ENCODE measurements at regions not wholly inside any gene's neighbourhood (a gene's known extent, or its start where the extent isn't known, plus 50 kb on each side); places are given as distances from the start of the nearest gene placed in this dataset.

DNA sequence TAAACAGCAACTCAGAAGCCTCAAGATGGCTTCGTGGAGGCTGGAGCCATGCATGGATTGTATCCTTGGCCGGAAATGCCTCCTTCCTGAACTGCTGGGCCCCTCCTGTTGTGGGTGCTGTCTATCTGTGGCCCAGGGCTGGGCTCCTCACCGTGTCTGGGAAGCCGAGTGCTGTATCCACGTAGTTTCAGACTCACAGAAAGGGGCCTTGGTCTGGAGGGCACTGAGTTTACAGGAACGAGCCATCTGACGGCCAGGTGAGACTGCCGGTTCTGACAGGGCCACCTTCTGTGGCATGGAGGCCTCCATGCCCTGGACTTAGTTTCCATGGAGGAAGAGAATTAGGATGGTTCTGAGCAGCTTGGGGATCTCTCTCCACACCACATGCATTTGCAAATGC, 142.2 kb downstream of the ERMARD start:
- CTCF ChIA-PET: no interaction called here
- DNase-seq (ENCODE audit: low spot score) (no peak), ATAC-seq (no peak)
- Mint-ChIP-seq H3K36me3 (peaks cover 11% of the 10 kb centered on the region), H3K4me3 (no peak overlapping the region), H3K27me3 (ENCODE audit: low read depth) (peaks cover 7% of the 10 kb centered on the region; the same call in 1 of the 2 replicates), H3K4me1 (no peaks in the 10 kb centered on the region), H3K27ac (no peak overlapping the region), H3K9me3 (peaks cover 21% of the 10 kb centered on the region)
- TF ChIP-seq, protein P1, sequence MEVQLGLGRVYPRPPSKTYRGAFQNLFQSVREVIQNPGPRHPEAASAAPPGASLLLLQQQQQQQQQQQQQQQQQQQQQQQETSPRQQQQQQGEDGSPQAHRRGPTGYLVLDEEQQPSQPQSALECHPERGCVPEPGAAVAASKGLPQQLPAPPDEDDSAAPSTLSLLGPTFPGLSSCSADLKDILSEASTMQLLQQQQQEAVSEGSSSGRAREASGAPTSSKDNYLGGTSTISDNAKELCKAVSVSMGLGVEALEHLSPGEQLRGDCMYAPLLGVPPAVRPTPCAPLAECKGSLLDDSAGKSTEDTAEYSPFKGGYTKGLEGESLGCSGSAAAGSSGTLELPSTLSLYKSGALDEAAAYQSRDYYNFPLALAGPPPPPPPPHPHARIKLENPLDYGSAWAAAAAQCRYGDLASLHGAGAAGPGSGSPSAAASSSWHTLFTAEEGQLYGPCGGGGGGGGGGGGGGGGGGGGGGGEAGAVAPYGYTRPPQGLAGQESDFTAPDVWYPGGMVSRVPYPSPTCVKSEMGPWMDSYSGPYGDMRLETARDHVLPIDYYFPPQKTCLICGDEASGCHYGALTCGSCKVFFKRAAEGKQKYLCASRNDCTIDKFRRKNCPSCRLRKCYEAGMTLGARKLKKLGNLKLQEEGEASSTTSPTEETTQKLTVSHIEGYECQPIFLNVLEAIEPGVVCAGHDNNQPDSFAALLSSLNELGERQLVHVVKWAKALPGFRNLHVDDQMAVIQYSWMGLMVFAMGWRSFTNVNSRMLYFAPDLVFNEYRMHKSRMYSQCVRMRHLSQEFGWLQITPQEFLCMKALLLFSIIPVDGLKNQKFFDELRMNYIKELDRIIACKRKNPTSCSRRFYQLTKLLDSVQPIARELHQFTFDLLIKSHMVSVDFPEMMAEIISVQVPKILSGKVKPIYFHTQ (CRISPR knock-in tag; IDR thresholded peaks at IDR 0.05): no peak
- TF ChIP-seq, protein P2, sequence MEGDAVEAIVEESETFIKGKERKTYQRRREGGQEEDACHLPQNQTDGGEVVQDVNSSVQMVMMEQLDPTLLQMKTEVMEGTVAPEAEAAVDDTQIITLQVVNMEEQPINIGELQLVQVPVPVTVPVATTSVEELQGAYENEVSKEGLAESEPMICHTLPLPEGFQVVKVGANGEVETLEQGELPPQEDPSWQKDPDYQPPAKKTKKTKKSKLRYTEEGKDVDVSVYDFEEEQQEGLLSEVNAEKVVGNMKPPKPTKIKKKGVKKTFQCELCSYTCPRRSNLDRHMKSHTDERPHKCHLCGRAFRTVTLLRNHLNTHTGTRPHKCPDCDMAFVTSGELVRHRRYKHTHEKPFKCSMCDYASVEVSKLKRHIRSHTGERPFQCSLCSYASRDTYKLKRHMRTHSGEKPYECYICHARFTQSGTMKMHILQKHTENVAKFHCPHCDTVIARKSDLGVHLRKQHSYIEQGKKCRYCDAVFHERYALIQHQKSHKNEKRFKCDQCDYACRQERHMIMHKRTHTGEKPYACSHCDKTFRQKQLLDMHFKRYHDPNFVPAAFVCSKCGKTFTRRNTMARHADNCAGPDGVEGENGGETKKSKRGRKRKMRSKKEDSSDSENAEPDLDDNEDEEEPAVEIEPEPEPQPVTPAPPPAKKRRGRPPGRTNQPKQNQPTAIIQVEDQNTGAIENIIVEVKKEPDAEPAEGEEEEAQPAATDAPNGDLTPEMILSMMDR (IDR thresholded peaks at IDR 0.05): no peak
- no peak for TF ChIP-seq FOXP1 (CRISPR knock-in tag; IDR thresholded peaks at IDR 0.05; ENCODE audit: borderline replicate concordance)
- TF ChIP-seq, protein P3, sequence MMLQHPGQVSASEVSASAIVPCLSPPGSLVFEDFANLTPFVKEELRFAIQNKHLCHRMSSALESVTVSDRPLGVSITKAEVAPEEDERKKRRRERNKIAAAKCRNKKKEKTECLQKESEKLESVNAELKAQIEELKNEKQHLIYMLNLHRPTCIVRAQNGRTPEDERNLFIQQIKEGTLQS (CRISPR knock-in tag; conservative IDR thresholded peaks at IDR 0.05): no peak
- TF ChIP-seq, protein P4, sequence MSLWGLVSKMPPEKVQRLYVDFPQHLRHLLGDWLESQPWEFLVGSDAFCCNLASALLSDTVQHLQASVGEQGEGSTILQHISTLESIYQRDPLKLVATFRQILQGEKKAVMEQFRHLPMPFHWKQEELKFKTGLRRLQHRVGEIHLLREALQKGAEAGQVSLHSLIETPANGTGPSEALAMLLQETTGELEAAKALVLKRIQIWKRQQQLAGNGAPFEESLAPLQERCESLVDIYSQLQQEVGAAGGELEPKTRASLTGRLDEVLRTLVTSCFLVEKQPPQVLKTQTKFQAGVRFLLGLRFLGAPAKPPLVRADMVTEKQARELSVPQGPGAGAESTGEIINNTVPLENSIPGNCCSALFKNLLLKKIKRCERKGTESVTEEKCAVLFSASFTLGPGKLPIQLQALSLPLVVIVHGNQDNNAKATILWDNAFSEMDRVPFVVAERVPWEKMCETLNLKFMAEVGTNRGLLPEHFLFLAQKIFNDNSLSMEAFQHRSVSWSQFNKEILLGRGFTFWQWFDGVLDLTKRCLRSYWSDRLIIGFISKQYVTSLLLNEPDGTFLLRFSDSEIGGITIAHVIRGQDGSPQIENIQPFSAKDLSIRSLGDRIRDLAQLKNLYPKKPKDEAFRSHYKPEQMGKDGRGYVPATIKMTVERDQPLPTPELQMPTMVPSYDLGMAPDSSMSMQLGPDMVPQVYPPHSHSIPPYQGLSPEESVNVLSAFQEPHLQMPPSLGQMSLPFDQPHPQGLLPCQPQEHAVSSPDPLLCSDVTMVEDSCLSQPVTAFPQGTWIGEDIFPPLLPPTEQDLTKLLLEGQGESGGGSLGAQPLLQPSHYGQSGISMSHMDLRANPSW (CRISPR knock-in tag; conservative IDR thresholded peaks at IDR 0.05; ENCODE audit: low read depth): no peak
- TF ChIP-seq, protein P5, sequence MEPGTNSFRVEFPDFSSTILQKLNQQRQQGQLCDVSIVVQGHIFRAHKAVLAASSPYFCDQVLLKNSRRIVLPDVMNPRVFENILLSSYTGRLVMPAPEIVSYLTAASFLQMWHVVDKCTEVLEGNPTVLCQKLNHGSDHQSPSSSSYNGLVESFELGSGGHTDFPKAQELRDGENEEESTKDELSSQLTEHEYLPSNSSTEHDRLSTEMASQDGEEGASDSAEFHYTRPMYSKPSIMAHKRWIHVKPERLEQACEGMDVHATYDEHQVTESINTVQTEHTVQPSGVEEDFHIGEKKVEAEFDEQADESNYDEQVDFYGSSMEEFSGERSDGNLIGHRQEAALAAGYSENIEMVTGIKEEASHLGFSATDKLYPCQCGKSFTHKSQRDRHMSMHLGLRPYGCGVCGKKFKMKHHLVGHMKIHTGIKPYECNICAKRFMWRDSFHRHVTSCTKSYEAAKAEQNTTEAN (CRISPR knock-in tag; IDR thresholded peaks at IDR 0.05): no peak
- TF ChIP-seq, protein P6, sequence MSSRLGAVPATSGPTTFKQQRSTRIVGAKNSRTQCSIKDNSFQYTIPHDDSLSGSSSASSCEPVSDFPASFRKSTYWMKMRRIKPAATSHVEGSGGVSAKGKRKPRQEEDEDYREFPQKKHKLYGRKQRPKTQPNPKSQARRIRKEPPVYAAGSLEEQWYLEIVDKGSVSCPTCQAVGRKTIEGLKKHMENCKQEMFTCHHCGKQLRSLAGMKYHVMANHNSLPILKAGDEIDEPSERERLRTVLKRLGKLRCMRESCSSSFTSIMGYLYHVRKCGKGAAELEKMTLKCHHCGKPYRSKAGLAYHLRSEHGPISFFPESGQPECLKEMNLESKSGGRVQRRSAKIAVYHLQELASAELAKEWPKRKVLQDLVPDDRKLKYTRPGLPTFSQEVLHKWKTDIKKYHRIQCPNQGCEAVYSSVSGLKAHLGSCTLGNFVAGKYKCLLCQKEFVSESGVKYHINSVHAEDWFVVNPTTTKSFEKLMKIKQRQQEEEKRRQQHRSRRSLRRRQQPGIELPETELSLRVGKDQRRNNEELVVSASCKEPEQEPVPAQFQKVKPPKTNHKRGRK (CRISPR knock-in tag; IDR thresholded peaks at IDR 0.05; ENCODE audit: borderline replicate concordance): no peak
- TF ChIP-seq ZNF317 (CRISPR knock-in tag; IDR thresholded peaks at IDR 0.05; ENCODE audit: borderline replicate concordance, low read depth): no peak
- no peak for TF ChIP-seq CREM (CRISPR knock-in tag; IDR thresholded peaks at IDR 0.05)
- TF ChIP-seq NR1H2 (CRISPR knock-in tag; IDR thresholded peaks at IDR 0.05): no peak
- no peak for TF ChIP-seq GRHL2 (CRISPR knock-in tag; IDR thresholded peaks at IDR 0.05; ENCODE audit: insufficient replicate concordance, severe bottlenecking)
- no peak for TF ChIP-seq OVOL2 (CRISPR knock-in tag; IDR thresholded peaks at IDR 0.05; ENCODE audit: borderline replicate concordance)
- no peak for TF ChIP-seq MXD4 (CRISPR knock-in tag; IDR thresholded peaks at IDR 0.05; ENCODE audit: borderline replicate concordance)
- POLR2A ChIA-PET: no interaction called here

DNA sequence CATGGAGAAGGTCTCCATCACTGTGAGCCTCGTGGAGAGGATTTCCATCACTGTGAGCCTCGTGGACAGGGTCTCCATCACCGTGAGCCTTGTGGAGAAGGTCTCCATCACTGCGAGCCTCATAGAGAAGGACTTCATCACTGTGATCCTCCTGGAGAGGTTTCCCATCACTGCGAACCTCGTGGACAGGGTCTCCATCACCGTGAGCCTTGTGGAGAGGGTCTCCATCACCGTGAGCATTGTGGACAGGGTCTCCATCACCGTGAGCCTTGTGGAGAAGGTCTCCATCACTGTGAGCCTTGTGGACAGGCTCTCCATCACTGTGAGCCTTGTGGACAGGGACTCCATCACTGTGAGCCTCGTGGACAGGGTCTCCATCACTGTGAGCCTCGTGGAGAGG, 140.4 kb downstream of the ERMARD start:
- Mint-ChIP-seq H3K9me3 (peaks cover 13% of the 10 kb centered on the region), H3K36me3 (peaks cover 11% of the 10 kb centered on the region), H3K4me3 (no peak overlapping the region), H3K27me3 (ENCODE audit: low read depth) (peaks cover 7% of the 10 kb centered on the region; the same call in 1 of the 2 replicates), H3K27ac (no peak overlapping the region), H3K4me1 (no peaks in the 10 kb centered on the region)
- no peak for ATAC-seq
- ChIA-PET CTCF (no interaction called here), POLR2A (no interaction called here)
- no peak for DNase-seq (ENCODE audit: low spot score)
- TF ChIP-seq, protein P7, sequence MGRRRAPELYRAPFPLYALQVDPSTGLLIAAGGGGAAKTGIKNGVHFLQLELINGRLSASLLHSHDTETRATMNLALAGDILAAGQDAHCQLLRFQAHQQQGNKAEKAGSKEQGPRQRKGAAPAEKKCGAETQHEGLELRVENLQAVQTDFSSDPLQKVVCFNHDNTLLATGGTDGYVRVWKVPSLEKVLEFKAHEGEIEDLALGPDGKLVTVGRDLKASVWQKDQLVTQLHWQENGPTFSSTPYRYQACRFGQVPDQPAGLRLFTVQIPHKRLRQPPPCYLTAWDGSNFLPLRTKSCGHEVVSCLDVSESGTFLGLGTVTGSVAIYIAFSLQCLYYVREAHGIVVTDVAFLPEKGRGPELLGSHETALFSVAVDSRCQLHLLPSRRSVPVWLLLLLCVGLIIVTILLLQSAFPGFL (CRISPR knock-in tag; IDR thresholded peaks at IDR 0.05; ENCODE audit: borderline replicate concordance): no peak
- TF ChIP-seq PRRX2 (CRISPR knock-in tag; IDR thresholded peaks at IDR 0.05): no peak
- TF ChIP-seq, protein P4 (CRISPR knock-in tag; conservative IDR thresholded peaks at IDR 0.05; ENCODE audit: low read depth): no peak
- no peak for TF ChIP-seq CREB1 (CRISPR knock-in tag; IDR thresholded peaks at IDR 0.05)
- no peak for TF ChIP-seq ATF1 (CRISPR knock-in tag; IDR thresholded peaks at IDR 0.05)
- TF ChIP-seq MXD4 (CRISPR knock-in tag; IDR thresholded peaks at IDR 0.05; ENCODE audit: borderline replicate concordance): no peak
- TF ChIP-seq, protein P8, sequence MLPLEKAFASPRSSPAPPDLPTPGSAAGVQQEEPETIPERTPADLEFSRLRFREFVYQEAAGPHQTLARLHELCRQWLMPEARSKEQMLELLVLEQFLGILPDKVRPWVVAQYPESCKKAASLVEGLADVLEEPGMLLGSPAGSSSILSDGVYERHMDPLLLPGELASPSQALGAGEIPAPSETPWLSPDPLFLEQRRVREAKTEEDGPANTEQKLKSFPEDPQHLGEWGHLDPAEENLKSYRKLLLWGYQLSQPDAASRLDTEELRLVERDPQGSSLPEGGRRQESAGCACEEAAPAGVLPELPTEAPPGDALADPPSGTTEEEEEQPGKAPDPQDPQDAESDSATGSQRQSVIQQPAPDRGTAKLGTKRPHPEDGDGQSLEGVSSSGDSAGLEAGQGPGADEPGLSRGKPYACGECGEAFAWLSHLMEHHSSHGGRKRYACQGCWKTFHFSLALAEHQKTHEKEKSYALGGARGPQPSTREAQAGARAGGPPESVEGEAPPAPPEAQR (CRISPR knock-in tag; IDR thresholded peaks at IDR 0.05): no peak

All from WTC11 (cell line).